ENCODE measurements at regions not wholly inside any gene's neighbourhood (a gene's known extent, or its start where the extent isn't known, plus 50 kb on each side); places are given as distances from the start of the nearest gene placed in this dataset.
A peak's percentile ranks its signal among the peaks of the same experiment; 100 is the strongest.

GRCh38 chr13:87887459-87888123, 216.4 kb downstream of the SLITRK5 start:
- H3K4me1 ChIP-seq (replicated peaks in 1 of 2), result no peaks in the 10 kb centered on the region
- ATAC-seq (replicated peaks in 6 of 8), result no peak
- in situ Hi-C loops (cut with MboI; ENCODE audit: low pct_unique_long_range_greater_than_20kb in 2 of 9, low sequenced_read_pairs in 9 of 9, unreplicated experiment in 9 of 9), result no loop called here
- no peak overlapping the region for H3K27ac ChIP-seq
- WGBS, 10 experiments, result 0 to 93% (median 76%) methylated on average over 1 to 6 of the region's 6 CpGs; no CpG with 5 or more reads in 2 of the 10 experiments
- no peak overlapping the region for H3K4me3 ChIP-seq

GRCh38 chr13:87889254-87889653, 218.1 kb downstream of the SLITRK5 start:
- no peak for ATAC-seq (replicated peaks in 6 of 8)
- H3K4me3 ChIP-seq, result no peak overlapping the region
- WGBS, 10 experiments, result 0 to 100% (median 61%) methylated on average over 1 to 2 of the region's 2 CpGs; no CpG with 5 or more reads in 1 of the 10 experiments
- no peak overlapping the region for H3K27ac ChIP-seq
- in situ Hi-C loops (cut with MboI; ENCODE audit: low pct_unique_long_range_greater_than_20kb in 2 of 9, low sequenced_read_pairs in 9 of 9, unreplicated experiment in 9 of 9), result no loop called here
- H3K4me1 ChIP-seq (replicated peaks in 1 of 2), result no peaks in the 10 kb centered on the region

- in situ Hi-C loops (cut with MboI; ENCODE audit: low pct_unique_long_range_greater_than_20kb in 2 of 9, low sequenced_read_pairs in 9 of 9, unreplicated experiment in 9 of 9), result no loop called here
Observed at GRCh38 chr13:87893186-87893585, 222.0 kb downstream of the SLITRK5 start.

GRCh38 chr13:87894059-87894458, 222.9 kb downstream of the SLITRK5 start:
- no peak overlapping the region for H3K4me3 ChIP-seq
- 0 to 83% (median 24%) methylated on average over 1 to 2 of the region's 2 CpGs; no CpG with 5 or more reads in 2 of the 10 experiments for WGBS, 10 experiments
- ATAC-seq (replicated peaks in 6 of 8), result no peak
- H3K27ac ChIP-seq, result no peak overlapping the region
- no peaks in the 10 kb centered on the region for H3K4me1 ChIP-seq (replicated peaks in 1 of 2)
- in situ Hi-C loops (cut with MboI; ENCODE audit: low pct_unique_long_range_greater_than_20kb in 2 of 9, low sequenced_read_pairs in 9 of 9, unreplicated experiment in 9 of 9), result no loop called here

More at GRCh38 chr13:87893186-87893585, 222.0 kb downstream of the SLITRK5 start:
- Histone ChIP-seq H3K27ac (no peak overlapping the region), H3K4me1 (replicated peaks in 1 of 2) (no peaks in the 10 kb centered on the region), H3K4me3 (no peak overlapping the region)
- no peak for ATAC-seq (replicated peaks in 6 of 8)

- in situ Hi-C loops (cut with MboI; ENCODE audit: low pct_unique_long_range_greater_than_20kb in 2 of 9, low sequenced_read_pairs in 9 of 9, unreplicated experiment in 9 of 9), result no loop called here
- Histone ChIP-seq H3K4me3 (no peak overlapping the region), H3K27ac (no peak overlapping the region), H3K4me1 (replicated peaks in 1 of 2) (no peaks in the 10 kb centered on the region)
- no peak for ATAC-seq (replicated peaks in 6 of 8)
Observed at GRCh38 chr13:87903553-87903952, 232.4 kb downstream of the SLITRK5 start.

DNA sequence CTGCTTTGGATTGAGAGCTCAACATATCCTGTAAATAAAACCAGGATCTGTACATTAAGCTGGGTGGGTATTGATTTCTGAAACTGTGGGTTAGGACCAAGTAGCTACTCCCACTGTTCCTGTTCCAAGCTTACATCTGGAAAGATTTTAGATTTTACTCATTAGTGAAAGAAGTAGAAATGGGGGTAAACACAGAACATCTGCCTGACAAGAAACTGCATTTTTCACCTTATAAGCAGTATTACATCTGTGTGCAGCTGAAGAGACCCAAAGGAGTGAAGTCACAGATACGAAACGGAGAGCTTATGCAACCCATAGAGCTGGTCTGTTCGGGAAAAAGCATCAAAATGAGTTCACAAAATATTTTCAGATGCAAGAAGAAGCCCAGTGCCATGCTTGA, 235.2 kb downstream of the SLITRK5 start:
- in situ Hi-C loops (cut with MboI; ENCODE audit: low pct_unique_long_range_greater_than_20kb in 2 of 9, low sequenced_read_pairs in 9 of 9, unreplicated experiment in 9 of 9), result no loop called here
- 0 to 100% (median 84%) methylated on average over 1 to 3 of the region's 3 CpGs; no CpG with 5 or more reads in 2 of the 10 experiments for WGBS, 10 experiments
- ATAC-seq (replicated peaks in 6 of 8), result no peak
- no peaks in the 10 kb centered on the region for H3K4me1 ChIP-seq (replicated peaks in 1 of 2)
- H3K27ac ChIP-seq, result no peak overlapping the region
- no peak overlapping the region for H3K4me3 ChIP-seq

- ATAC-seq (replicated peaks in 6 of 8), result no peak
- H3K4me1 ChIP-seq (replicated peaks in 1 of 2), result no peaks in the 10 kb centered on the region
- H3K4me3 ChIP-seq, result no peak overlapping the region
- no peak overlapping the region for H3K27ac ChIP-seq
- in situ Hi-C loops (cut with MboI; ENCODE audit: low pct_unique_long_range_greater_than_20kb in 2 of 9, low sequenced_read_pairs in 9 of 9, unreplicated experiment in 9 of 9), result no loop called here
- WGBS, 10 experiments, result 0 to 86% (median 34%) methylated on average over 1 of the region's 1 CpG; no CpG with 5 or more reads in 2 of the 10 experiments
Observed at GRCh38 chr13:87907202-87907601, 236.0 kb downstream of the SLITRK5 start.

DNA sequence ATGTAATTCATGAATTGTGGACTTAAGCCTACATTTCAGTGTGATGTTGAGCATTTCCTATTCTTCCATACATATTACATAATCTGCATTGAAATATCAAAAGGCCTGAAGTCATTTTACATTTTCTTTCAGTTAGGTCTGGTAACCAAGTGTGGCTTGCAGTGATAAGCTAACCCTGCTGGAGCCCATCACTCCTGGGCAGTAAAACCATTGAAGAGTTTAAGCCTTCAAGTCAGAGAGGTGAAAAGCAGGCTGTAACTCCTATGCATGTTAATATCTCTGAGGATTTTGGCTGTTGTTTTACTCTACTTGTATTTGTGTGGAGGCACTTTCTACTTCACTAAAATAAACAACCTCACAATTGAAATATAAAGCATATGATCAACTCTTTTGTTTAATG, 248.8 kb downstream of the SLITRK5 start:
- Histone ChIP-seq H3K27ac (no peak overlapping the region), H3K4me3 (no peak overlapping the region), H3K4me1 (replicated peaks in 1 of 2) (no peaks in the 10 kb centered on the region)
- in situ Hi-C loops (cut with MboI; ENCODE audit: low pct_unique_long_range_greater_than_20kb in 2 of 9, low sequenced_read_pairs in 9 of 9, unreplicated experiment in 9 of 9), result no loop called here
- no peak for ATAC-seq (replicated peaks in 6 of 8)

GRCh38 chr13:87923753-87924152, 252.6 kb downstream of the SLITRK5 start:
- H3K4me1 ChIP-seq (replicated peaks in 1 of 2), result no peaks in the 10 kb centered on the region
- in situ Hi-C loops (cut with MboI; ENCODE audit: low pct_unique_long_range_greater_than_20kb in 2 of 9, low sequenced_read_pairs in 9 of 9, unreplicated experiment in 9 of 9), result no loop called here
- ATAC-seq (replicated peaks in 6 of 8), result peak in 3 of 8 experiments; percentile 26 to 63 (median 60)
- no peak overlapping the region for H3K27ac ChIP-seq
- no peak overlapping the region for H3K4me3 ChIP-seq
- WGBS, 10 experiments, result 0 to 94% (median 61%) methylated on average over 1 to 3 of the region's 3 CpGs; no CpG with 5 or more reads in 2 of the 10 experiments

GRCh38 chr13:87925006-87925405, 253.8 kb downstream of the SLITRK5 start:
- in situ Hi-C loops (cut with MboI; ENCODE audit: low pct_unique_long_range_greater_than_20kb in 2 of 9, low sequenced_read_pairs in 9 of 9, unreplicated experiment in 9 of 9), result no loop called here
- H3K27ac ChIP-seq, result no peak overlapping the region
- H3K4me1 ChIP-seq (replicated peaks in 1 of 2), result no peaks in the 10 kb centered on the region
- ATAC-seq (replicated peaks in 6 of 8), result no peak
- H3K4me3 ChIP-seq, result no peak overlapping the region
- 8 to 94% (median 77%) methylated on average over 2 to 4 of the region's 4 CpGs for WGBS, 10 experiments

GRCh38 chr13:87940776-87941175, 269.6 kb downstream of the SLITRK5 start:
- in situ Hi-C loops (cut with MboI; ENCODE audit: low pct_unique_long_range_greater_than_20kb in 2 of 9, low sequenced_read_pairs in 9 of 9, unreplicated experiment in 9 of 9), result no loop called here
- 0 to 86% (median 54%) methylated on average over 1 of the region's 1 CpG for WGBS, 10 experiments
- peaks cover 0 to 13% of the 10 kb centered on the region in 2 donors for H3K4me1 ChIP-seq (replicated peaks in 1 of 2)
- no peak for ATAC-seq (replicated peaks in 6 of 8)
- H3K27ac ChIP-seq, result no peak overlapping the region
- H3K4me3 ChIP-seq, result no peak overlapping the region

DNA sequence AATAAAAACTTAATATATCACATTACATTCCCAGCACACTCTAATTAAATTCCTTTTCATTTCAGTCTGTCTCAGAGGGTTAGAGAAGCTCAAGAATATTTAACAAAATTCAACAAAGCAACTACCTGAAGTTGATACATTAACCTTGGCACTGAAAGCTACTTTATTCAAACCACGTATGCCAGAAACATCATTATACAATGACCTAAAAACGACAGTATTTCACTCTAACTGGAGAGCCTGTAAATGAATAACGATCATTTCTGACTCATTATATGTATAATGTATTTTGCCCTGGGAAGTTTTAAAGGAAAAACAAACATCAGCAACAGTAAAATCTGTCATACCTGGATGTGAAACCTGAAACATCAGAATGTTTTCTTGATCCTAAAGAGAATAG, 270.1 kb downstream of the SLITRK5 start:
- peaks cover 0 to 13% of the 10 kb centered on the region in 2 donors for H3K4me1 ChIP-seq (replicated peaks in 1 of 2)
- in situ Hi-C loops (cut with MboI; ENCODE audit: low pct_unique_long_range_greater_than_20kb in 2 of 9, low sequenced_read_pairs in 9 of 9, unreplicated experiment in 9 of 9), result no loop called here
- H3K27ac ChIP-seq, result no peak overlapping the region
- H3K4me3 ChIP-seq, result no peak overlapping the region
- WGBS, 10 experiments, result 6 to 82% (median 34%) methylated on average over 2 to 3 of the region's 3 CpGs; no CpG with 5 or more reads in 2 of the 10 experiments
- ATAC-seq (replicated peaks in 6 of 8), result peak in 1 of 8 experiments; percentile 27

GRCh38 chr13:87942205-87942604, 271.0 kb downstream of the SLITRK5 start:
- 0 to 85% (median 67%) methylated on average over 1 of the region's 1 CpG; no CpG with 5 or more reads in 1 of the 10 experiments for WGBS, 10 experiments
- ATAC-seq (replicated peaks in 6 of 8), result peak in 5 of 8 experiments; percentile 42 to 85 (median 54)
- peaks cover 0 to 13% of the 10 kb centered on the region in 2 donors for H3K4me1 ChIP-seq (replicated peaks in 1 of 2)
- no peak overlapping the region for H3K27ac ChIP-seq
- in situ Hi-C loops (cut with MboI; ENCODE audit: low pct_unique_long_range_greater_than_20kb in 2 of 9, low sequenced_read_pairs in 9 of 9, unreplicated experiment in 9 of 9), result no loop called here
- H3K4me3 ChIP-seq, result no peak overlapping the region

DNA sequence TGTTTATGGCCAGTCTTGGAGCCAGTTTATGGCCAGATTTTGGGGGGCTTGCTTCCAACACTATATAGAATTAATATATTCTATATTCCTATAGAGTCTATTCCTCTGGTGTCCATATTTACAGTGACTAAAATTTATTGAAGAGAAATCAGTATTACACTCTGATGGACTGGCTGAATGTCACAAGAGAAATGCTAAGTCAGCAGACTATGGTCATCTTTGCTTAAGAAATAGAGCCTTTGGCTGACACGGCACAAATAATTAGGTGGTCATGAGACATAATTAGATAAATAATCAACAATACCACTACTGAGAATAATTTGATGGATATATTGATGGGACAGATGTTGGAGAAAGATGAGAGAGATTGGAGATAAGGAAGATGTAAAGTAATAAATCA, 272.9 kb downstream of the SLITRK5 start:
- Histone ChIP-seq H3K4me1 (replicated peaks in 1 of 2) (peaks cover 0 to 13% of the 10 kb centered on the region in 2 donors), H3K4me3 (no peak overlapping the region), H3K27ac (no peak overlapping the region)
- no peak for ATAC-seq (replicated peaks in 6 of 8)
- 0 to 100% (median 80%) methylated on average over 1 of the region's 1 CpG; no CpG with 5 or more reads in 2 of the 10 experiments for WGBS, 10 experiments
- in situ Hi-C loops (cut with MboI; ENCODE audit: low pct_unique_long_range_greater_than_20kb in 2 of 9, low sequenced_read_pairs in 9 of 9, unreplicated experiment in 9 of 9), result no loop called here
